Ovary (tissue), 7 donors: ENCODE measurements at regions not wholly inside any gene's neighbourhood (a gene's known extent, or its start where the extent isn't known, plus 50 kb on each side); places are given as distances from the start of the nearest gene placed in this dataset.

Experiments used
- DNase-seq, 5 donors: peaks; one replicate each; pipeline ENCODE4 v3.0.0-alpha.2; 2019 to 2020
- H3K27ac ChIP-seq, 2 donors: fragments of 200-600 bp; one replicate each; pipeline versions ENCODE4 v1.5.1 to v1.8.0; 2019 to 2022
- H3K27me3 ChIP-seq: fragments of 200-600 bp; one replicate; pipeline ENCODE4 v1.8.0; 2022
- H3K36me3 ChIP-seq: fragments of 200-600 bp; sonication (generic); one replicate; pipeline ENCODE4 v1.5.1; 2019
- H3K4me1 ChIP-seq: one replicate; pipeline ENCODE4 v1.8.1; 2013; ENCODE audit warnings: mild to moderate bottlenecking, moderate library complexity; ENCODE audit not compliant: insufficient read depth
- H3K4me3 ChIP-seq: fragments of 200-600 bp; sonication (generic); one replicate; pipeline ENCODE4 v1.5.1; 2017
- H3K9me3 ChIP-seq, 2 donors: fragments of 200-600 bp in 1 of 2; sonication (generic) in 1 of 2; one replicate each; pipeline versions ENCODE4 v1.5.1 to v1.8.1; 2013 to 2019; ENCODE audit warnings: mild to moderate bottlenecking in 1 of 2, moderate library complexity in 1 of 2
- EP300 ChIP-seq: sonication (generic); formaldehyde crosslinking; IDR thresholded peaks from one replicate; pipeline ENCODE4 v1.6.1; 2017; ENCODE audit warnings: antibody characterized with exemption
- POLR2A ChIP-seq: fragments of 450-650 bp; IDR thresholded peaks from one replicate; pipeline ENCODE4 v1.6.1; 2017; ENCODE audit warnings: antibody characterized with exemption, mild to moderate bottlenecking, moderate library complexity
- WGBS, 3 donors: extraction: QIAGEN DNeasy Blood & Tissue Kit in 1 of 3; methylation state at CpG; one replicate each; pipeline versions ENCODE4 v1.1.5 to v1.1.7; 2013 to 2017; 5-methylcytosine and 5-hydroxymethylcytosine counted together
- intact Hi-C, 4 donors: fragments of 100-400 bp; cut with DNase I; formaldehyde crosslinking; loops; one replicate each; pipeline versions ENCODE4 v1.11.0 to v1.15.1; 2022 to 2023
- TF ChIP-seq, protein P1 (sequence below), 3 donors: fragments of 450-650 bp in 2 of 3; fragments of 200-600 bp in 1 of 3; IDR thresholded peaks; one replicate each; pipeline versions ENCODE4 v1.5.1 to v1.8.0; 2016 to 2022; ENCODE audit warnings: antibody characterized with exemption in 3 of 3, mild to moderate bottlenecking in 1 of 3
- donor health status: DM: no; HTN: no; CAD: no; lungs with moderate emphysema.
- donor health status: DM: no; HTN: no; CAD: no.
- donor health status: Bipolar disorder and iron deficiency.
- donor health status: DM: no; HTN: no; CAD: no.
- donor health status: DM: yes; HTN: yes; CAD: no.

DNA sequence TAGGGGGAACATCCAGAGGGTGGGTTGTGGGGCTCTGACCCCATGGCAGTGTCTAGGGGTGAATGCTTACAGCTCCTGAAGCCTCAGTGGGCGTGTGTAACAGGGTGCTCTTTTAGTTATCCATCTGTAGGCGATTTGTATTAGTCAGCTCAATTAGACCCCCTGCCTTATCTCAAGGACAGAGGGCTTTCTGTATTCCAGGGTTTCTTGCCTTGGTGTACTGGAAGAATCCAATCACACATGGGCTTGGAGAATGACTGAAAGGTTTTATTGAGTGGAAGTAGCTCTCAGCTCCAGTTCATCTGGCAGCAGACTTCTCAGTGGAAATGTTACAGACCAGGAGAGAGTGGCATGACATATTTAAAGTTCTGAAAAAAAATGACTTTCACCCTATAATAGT lies 334.0 kb upstream of the GCFC2 start:
- H3K27ac ChIP-seq: no peak overlapping the region
- no peaks in the 10 kb centered on the region for H3K9me3 ChIP-seq
- no peak for DNase-seq
- H3K4me3 ChIP-seq: no peak overlapping the region
- TF ChIP-seq, protein P1, sequence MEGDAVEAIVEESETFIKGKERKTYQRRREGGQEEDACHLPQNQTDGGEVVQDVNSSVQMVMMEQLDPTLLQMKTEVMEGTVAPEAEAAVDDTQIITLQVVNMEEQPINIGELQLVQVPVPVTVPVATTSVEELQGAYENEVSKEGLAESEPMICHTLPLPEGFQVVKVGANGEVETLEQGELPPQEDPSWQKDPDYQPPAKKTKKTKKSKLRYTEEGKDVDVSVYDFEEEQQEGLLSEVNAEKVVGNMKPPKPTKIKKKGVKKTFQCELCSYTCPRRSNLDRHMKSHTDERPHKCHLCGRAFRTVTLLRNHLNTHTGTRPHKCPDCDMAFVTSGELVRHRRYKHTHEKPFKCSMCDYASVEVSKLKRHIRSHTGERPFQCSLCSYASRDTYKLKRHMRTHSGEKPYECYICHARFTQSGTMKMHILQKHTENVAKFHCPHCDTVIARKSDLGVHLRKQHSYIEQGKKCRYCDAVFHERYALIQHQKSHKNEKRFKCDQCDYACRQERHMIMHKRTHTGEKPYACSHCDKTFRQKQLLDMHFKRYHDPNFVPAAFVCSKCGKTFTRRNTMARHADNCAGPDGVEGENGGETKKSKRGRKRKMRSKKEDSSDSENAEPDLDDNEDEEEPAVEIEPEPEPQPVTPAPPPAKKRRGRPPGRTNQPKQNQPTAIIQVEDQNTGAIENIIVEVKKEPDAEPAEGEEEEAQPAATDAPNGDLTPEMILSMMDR (IDR thresholded peaks at IDR 0.05): no peak
- TF ChIP-seq EP300 (no peak), POLR2A (no peak)
- no peaks in the 10 kb centered on the region for H3K27me3 ChIP-seq
- H3K4me1 ChIP-seq: no peaks in the 10 kb centered on the region
- intact Hi-C loops: no loop called here
- WGBS, 3 donors: 48 to 61% (median 57%) methylated on average over 2 of the region's 2 CpGs
- H3K36me3 ChIP-seq: no peaks in the 10 kb centered on the region

DNA sequence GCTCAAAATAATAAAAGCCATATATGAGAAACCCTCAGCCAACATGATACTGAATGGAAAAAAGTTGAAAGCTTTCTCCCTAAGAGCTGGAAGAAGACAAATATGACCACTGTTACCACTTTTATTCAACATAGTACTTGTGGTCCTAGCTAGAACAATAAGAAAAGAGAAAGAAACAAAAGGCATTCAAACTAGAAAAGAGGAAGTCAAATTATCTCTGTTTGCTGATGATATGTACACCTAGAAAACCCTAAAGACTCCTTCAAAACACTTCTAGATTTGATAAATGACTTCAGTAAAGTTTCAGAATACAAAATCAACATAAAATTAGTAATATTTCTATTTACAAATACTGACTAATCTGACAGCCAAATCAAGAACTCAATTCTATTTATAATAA lies 328.8 kb upstream of the GCFC2 start:
- Histone ChIP-seq H3K4me3 (no peak overlapping the region), H3K4me1 (no peaks in the 10 kb centered on the region), H3K27ac (no peak overlapping the region), H3K27me3 (no peaks in the 10 kb centered on the region), H3K36me3 (no peaks in the 10 kb centered on the region), H3K9me3 (no peaks in the 10 kb centered on the region)
- intact Hi-C loops: no loop called here
- DNase-seq: no peak
- no peak for TF ChIP-seq POLR2A
- TF ChIP-seq EP300: no peak
- TF ChIP-seq, protein P1 (IDR thresholded peaks at IDR 0.05): no peak

DNA sequence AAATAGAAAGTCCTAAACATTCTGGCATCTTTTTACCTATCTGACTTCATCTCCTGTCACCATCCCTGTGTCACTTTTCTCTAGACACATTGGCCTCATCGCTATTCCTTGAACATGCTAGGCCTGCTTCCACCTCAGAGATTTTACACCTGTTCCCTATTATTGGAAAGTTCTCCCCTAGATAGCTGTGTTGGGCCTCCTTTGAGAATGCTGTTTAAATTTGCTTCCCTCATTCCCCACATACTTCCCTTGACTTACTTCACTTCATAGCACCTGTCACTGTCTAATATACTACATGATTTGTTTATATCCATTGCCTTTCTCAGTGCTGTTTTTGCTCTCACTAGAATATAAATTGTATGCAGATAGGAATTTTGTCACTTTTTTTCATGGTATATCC lies 317.0 kb upstream of the GCFC2 start:
- no peaks in the 10 kb centered on the region for H3K27me3 ChIP-seq
- no peaks in the 10 kb centered on the region for H3K9me3 ChIP-seq
- H3K4me1 ChIP-seq: no peaks in the 10 kb centered on the region
- no peak overlapping the region for H3K4me3 ChIP-seq
- WGBS, 3 donors: 92 to 96% (median 93%) methylated on average over 1 of the region's 1 CpG
- intact Hi-C loops: no loop called here
- DNase-seq: no peak
- H3K27ac ChIP-seq: no peak overlapping the region
- H3K36me3 ChIP-seq: no peaks in the 10 kb centered on the region
- no peak for TF ChIP-seq EP300
- no peak for TF ChIP-seq POLR2A
- TF ChIP-seq, protein P1 (IDR thresholded peaks at IDR 0.05): no peak

DNA sequence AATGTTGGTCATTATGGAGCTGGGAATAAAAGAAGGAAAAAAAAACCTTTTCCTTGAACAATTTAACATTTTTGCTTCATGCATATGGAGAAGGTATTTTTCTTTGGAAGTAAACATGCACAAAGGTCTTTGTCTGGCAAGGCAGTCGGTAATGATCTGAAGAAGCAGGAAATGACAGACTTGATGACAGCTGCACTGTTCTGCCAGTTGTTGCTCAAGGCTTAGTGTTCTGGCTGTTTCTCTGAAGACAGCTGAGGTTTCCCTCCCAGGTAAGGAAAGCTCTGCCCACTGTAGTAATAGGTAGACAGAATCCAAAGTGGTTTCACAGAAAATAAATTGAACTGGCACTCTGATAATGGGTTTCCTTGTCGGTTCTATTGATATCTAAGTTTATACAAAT lies 308.4 kb upstream of the GCFC2 start:
- no peak for TF ChIP-seq EP300
- TF ChIP-seq POLR2A: no peak
- TF ChIP-seq, protein P1 (IDR thresholded peaks at IDR 0.05): no peak

DNA sequence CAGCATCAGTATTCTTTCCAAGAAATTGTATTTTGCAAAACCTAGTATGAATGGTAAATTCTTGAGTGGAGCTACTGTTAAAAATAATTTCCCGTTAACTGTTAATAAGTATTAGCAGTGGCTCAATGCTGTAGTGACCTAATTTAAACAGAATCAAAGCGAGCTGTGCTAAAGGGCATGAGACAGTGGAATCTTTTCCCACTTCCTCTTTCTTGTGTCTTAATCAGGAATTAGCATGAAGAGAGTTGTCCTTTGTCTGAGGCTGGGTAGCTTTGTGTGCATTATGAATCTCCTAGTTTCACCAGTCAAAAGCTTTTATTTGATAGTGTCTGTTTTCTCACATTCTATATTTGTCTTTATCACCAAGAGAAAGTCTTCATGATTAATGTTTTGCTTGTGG lies 298.8 kb upstream of the GCFC2 start:
- no peaks in the 10 kb centered on the region for H3K4me1 ChIP-seq
- DNase-seq: no peak
- WGBS, 3 donors: 56 to 60% (median 58%) methylated on average over 2 of the region's 2 CpGs
- intact Hi-C loops: no loop called here
- no peak overlapping the region for H3K4me3 ChIP-seq
- no peaks in the 10 kb centered on the region for H3K9me3 ChIP-seq
- no peak overlapping the region for H3K27ac ChIP-seq
- no peaks in the 10 kb centered on the region for H3K36me3 ChIP-seq
- no peak for TF ChIP-seq EP300
- TF ChIP-seq POLR2A: no peak
- TF ChIP-seq, protein P1 (IDR thresholded peaks at IDR 0.05): no peak
- no peaks in the 10 kb centered on the region for H3K27me3 ChIP-seq

More for the DNA sequence above, 308.4 kb upstream of the GCFC2 start:
- H3K27ac ChIP-seq: no peak overlapping the region
- intact Hi-C loops: no loop called here
- no peaks in the 10 kb centered on the region for H3K9me3 ChIP-seq
- no peaks in the 10 kb centered on the region for H3K4me1 ChIP-seq
- DNase-seq: no peak
- H3K36me3 ChIP-seq: no peaks in the 10 kb centered on the region
- no peaks in the 10 kb centered on the region for H3K27me3 ChIP-seq
- WGBS, 3 donors: 32 to 61% (median 43%) methylated on average over 2 of the region's 2 CpGs
- H3K4me3 ChIP-seq: no peak overlapping the region
